ENCODE measurements at regions not wholly inside any gene's neighbourhood (a gene's known extent, or its start where the extent isn't known, plus 50 kb on each side); places are given as distances from the start of the nearest gene placed in this dataset.

- H3K4me1 ChIP-seq (ENCODE audit: insufficient read depth, low read length), result peaks cover 47% of the 10 kb centered on the region
Measured at GRCh38 chr3:72386327-72387000, 461.8 kb downstream of the SHQ1 start.

GRCh38 chr3:72385167-72385566 lies 463.1 kb downstream of the SHQ1 start:
- peaks cover 38% of the 10 kb centered on the region for H3K4me1 ChIP-seq (ENCODE audit: insufficient read depth, low read length)
- no peaks in the 10 kb centered on the region for H3K9me3 ChIP-seq (ENCODE audit: control insufficient read depth, insufficient read depth, low read length)
- no peak overlapping the region for H3K9ac ChIP-seq (ENCODE audit: low read depth, low read length)
- no peaks in the 10 kb centered on the region for H3K36me3 ChIP-seq (ENCODE audit: insufficient read depth, low read length)

More at GRCh38 chr3:72386327-72387000, 461.8 kb downstream of the SHQ1 start:
- no peaks in the 10 kb centered on the region for H3K9me3 ChIP-seq (ENCODE audit: control insufficient read depth, insufficient read depth, low read length)
- H3K36me3 ChIP-seq (ENCODE audit: insufficient read depth, low read length), result no peaks in the 10 kb centered on the region
- no peak overlapping the region for H3K9ac ChIP-seq (ENCODE audit: low read depth, low read length)

DNA sequence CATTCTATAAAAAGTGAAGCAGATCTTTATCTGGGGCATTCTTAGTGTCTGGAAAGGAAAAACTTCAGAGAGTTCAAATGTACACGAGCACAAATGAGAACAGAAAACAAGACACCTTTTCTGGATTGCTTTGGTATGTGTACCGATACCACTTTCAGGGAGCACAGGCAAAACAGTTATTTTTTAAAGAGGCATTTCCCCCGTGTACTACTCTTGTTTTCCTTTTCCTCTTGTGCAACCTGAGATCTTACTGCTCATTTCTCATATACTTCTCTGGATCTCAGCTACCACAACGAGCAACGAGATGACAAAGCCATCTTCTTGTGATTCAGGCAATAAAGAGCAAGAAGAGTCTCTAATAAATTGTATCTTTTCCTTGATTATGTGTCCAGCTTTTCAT lies 463.6 kb downstream of the SHQ1 start:
- Histone ChIP-seq H3K4me1 (ENCODE audit: insufficient read depth, low read length) (peaks cover 43% of the 10 kb centered on the region), H3K9ac (ENCODE audit: low read depth, low read length) (no peak overlapping the region), H3K9me3 (ENCODE audit: control insufficient read depth, insufficient read depth, low read length) (no peaks in the 10 kb centered on the region), H3K36me3 (ENCODE audit: insufficient read depth, low read length) (no peaks in the 10 kb centered on the region)

GRCh38 chr3:72383883-72384282 lies 464.4 kb downstream of the SHQ1 start:
- H3K9me3 ChIP-seq (ENCODE audit: control insufficient read depth, insufficient read depth, low read length), result no peaks in the 10 kb centered on the region
- no peaks in the 10 kb centered on the region for H3K36me3 ChIP-seq (ENCODE audit: insufficient read depth, low read length)
- no peak overlapping the region for H3K9ac ChIP-seq (ENCODE audit: low read depth, low read length)
- H3K4me1 ChIP-seq (ENCODE audit: insufficient read depth, low read length), result peaks cover 47% of the 10 kb centered on the region

GRCh38 chr3:72383230-72383629 lies 465.0 kb downstream of the SHQ1 start:
- peaks cover 47% of the 10 kb centered on the region for H3K4me1 ChIP-seq (ENCODE audit: insufficient read depth, low read length)
- no peaks in the 10 kb centered on the region for H3K36me3 ChIP-seq (ENCODE audit: insufficient read depth, low read length)
- H3K9ac ChIP-seq (ENCODE audit: low read depth, low read length), result no peak overlapping the region
- H3K9me3 ChIP-seq (ENCODE audit: control insufficient read depth, insufficient read depth, low read length), result no peaks in the 10 kb centered on the region

GRCh38 chr3:72382460-72382859 lies 465.8 kb downstream of the SHQ1 start:
- Histone ChIP-seq H3K9me3 (ENCODE audit: control insufficient read depth, insufficient read depth, low read length) (no peaks in the 10 kb centered on the region), H3K4me1 (ENCODE audit: insufficient read depth, low read length) (peaks cover 43% of the 10 kb centered on the region), H3K9ac (ENCODE audit: low read depth, low read length) (no peak overlapping the region), H3K36me3 (ENCODE audit: insufficient read depth, low read length) (no peaks in the 10 kb centered on the region)

DNA sequence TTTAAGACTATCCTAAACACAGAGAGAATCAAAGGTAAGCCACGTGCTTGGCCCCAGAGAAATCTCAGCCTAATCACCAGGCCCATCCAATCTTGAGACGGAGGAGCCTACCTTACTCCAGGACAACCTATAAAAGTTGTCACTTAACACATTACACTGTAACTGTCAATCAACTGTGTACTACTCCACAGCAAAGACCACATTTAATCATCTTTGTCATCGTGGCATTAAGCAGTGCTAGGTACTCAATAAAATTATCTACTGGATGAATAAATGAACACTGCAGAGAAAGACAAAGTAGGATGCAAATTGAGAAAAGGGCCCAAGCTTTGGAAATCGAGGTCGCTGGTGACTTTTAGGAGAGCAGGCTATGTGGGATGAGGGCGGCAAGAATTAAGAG lies 466.7 kb downstream of the SHQ1 start:
- H3K4me1 ChIP-seq (ENCODE audit: insufficient read depth, low read length), result peaks cover 44% of the 10 kb centered on the region
- H3K9ac ChIP-seq (ENCODE audit: low read depth, low read length), result no peak overlapping the region
- H3K36me3 ChIP-seq (ENCODE audit: insufficient read depth, low read length), result no peaks in the 10 kb centered on the region
- H3K9me3 ChIP-seq (ENCODE audit: control insufficient read depth, insufficient read depth, low read length), result no peaks in the 10 kb centered on the region

DNA sequence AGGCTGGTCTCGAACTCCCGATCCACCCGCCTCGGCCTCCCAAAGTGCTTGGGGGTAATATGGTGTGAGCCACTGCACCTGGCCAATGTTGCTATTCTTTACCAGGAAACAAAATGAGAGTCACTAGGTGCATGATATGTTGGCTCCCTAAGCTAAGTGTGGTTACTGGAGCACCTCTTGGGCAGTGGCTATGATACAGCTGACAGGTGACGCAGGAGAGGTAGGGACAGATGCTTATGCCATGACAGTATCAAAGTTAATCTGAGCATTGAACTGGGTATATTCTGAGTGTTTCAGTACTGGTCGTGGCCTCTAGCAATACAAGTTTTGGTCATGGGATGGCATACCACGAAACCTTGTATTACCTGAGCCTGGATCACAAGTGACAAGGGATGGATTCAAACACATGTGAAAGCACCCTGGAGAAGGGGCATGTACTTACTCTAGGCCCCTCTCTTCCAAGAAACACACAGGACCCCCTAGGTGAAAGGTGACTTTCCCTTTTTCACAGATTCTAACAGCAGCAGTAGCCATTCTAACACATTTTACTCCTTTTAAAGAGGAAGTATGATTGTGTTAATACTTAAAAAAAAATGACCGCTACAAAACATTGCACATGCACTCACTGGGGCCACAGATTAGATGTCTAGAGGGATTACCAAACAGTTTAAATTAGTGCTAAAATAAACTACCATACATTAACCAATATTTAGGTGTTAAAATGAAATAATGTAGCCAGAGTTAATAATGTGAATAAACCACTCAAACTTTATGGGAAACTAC lies 467.3 kb downstream of the SHQ1 start:
- H3K4me1 ChIP-seq (ENCODE audit: insufficient read depth, low read length), result peaks cover 44% of the 10 kb centered on the region
- no peaks in the 10 kb centered on the region for H3K36me3 ChIP-seq (ENCODE audit: insufficient read depth, low read length)
- H3K9ac ChIP-seq (ENCODE audit: low read depth, low read length), result no peak overlapping the region
- H3K9me3 ChIP-seq (ENCODE audit: control insufficient read depth, insufficient read depth, low read length), result no peaks in the 10 kb centered on the region

DNA sequence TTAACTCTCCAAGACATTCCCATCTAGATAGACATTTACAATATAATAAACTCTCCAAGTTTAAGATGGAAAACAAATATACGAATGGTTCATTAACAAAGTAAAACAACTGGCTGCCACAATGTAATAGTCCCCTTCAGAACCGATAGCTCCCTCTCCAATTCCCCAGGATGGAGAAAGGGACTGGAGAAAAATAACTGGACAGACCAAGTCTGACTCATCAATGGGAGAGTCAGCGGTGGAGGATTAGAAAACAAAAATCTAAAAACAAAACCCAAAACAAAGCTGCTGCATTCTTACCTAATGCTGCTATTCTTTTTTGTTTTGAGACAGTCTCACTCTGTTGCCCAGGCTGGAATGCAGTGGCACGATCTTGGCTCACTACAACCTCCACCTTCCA lies 468.1 kb downstream of the SHQ1 start:
- Histone ChIP-seq H3K9ac (ENCODE audit: low read depth, low read length) (no peak overlapping the region), H3K4me1 (ENCODE audit: insufficient read depth, low read length) (peaks cover 44% of the 10 kb centered on the region)

DNA sequence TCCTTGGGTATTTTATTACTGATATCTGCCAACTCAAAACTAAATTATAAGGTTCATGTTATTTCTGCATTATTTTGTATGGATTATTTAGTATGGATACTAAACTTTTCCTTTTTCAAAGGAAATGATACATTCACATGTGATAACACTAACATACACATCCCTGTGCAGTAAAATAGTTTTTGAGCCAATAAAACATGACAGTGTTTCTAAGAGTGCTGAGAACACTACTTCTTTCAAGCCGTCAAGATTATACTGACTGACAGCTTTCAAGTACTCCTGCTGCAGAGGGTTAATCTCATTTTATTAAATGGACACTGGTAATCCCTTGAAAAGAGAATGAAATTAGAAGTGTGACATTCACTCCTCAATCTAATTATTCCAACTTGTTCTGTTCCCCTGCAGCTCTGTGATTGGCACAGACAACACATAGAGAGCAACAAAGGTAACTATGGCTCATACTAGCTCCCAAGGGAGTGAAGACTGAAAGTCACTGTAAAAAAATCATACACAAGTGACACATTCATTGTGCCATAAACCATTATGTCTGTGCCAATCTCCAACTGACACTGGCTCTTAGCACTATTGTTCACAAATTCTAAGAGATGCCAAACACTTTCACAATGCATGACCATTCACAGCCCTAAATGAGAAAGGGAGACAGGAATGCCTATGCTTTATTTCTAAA lies 468.6 kb downstream of the SHQ1 start:
- Histone ChIP-seq H3K9ac (ENCODE audit: low read depth, low read length) (no peak overlapping the region), H3K36me3 (ENCODE audit: insufficient read depth, low read length) (no peaks in the 10 kb centered on the region), H3K9me3 (ENCODE audit: control insufficient read depth, insufficient read depth, low read length) (no peaks in the 10 kb centered on the region), H3K4me1 (ENCODE audit: insufficient read depth, low read length) (peaks cover 44% of the 10 kb centered on the region)

More for the DNA sequence above, 468.1 kb downstream of the SHQ1 start:
- H3K9me3 ChIP-seq (ENCODE audit: control insufficient read depth, insufficient read depth, low read length), result no peaks in the 10 kb centered on the region
- H3K36me3 ChIP-seq (ENCODE audit: insufficient read depth, low read length), result no peaks in the 10 kb centered on the region

GRCh38 chr3:72378287-72378686 lies 470.0 kb downstream of the SHQ1 start:
- Histone ChIP-seq H3K9me3 (ENCODE audit: control insufficient read depth, insufficient read depth, low read length) (no peaks in the 10 kb centered on the region), H3K4me1 (ENCODE audit: insufficient read depth, low read length) (peaks cover 45% of the 10 kb centered on the region), H3K36me3 (ENCODE audit: insufficient read depth, low read length) (peaks cover 3% of the 10 kb centered on the region), H3K9ac (ENCODE audit: low read depth, low read length) (no peak overlapping the region)

- Histone ChIP-seq H3K4me1 (ENCODE audit: insufficient read depth, low read length) (peaks cover 36% of the 10 kb centered on the region), H3K36me3 (ENCODE audit: insufficient read depth, low read length) (peaks cover 3% of the 10 kb centered on the region), H3K9me3 (ENCODE audit: control insufficient read depth, insufficient read depth, low read length) (no peaks in the 10 kb centered on the region), H3K9ac (ENCODE audit: low read depth, low read length) (no peak overlapping the region)
Measured at GRCh38 chr3:72376956-72377710, 471.1 kb downstream of the SHQ1 start.

GRCh38 chr3:72375237-72376076 lies 472.8 kb downstream of the SHQ1 start:
- Histone ChIP-seq H3K9ac (ENCODE audit: low read depth, low read length) (no peak overlapping the region), H3K36me3 (ENCODE audit: insufficient read depth, low read length) (peaks cover 3% of the 10 kb centered on the region), H3K9me3 (ENCODE audit: control insufficient read depth, insufficient read depth, low read length) (no peaks in the 10 kb centered on the region), H3K4me1 (ENCODE audit: insufficient read depth, low read length) (peaks cover 36% of the 10 kb centered on the region)
